Astrocyte (in vitro differentiated cells and primary cell): ENCODE measurements at regions not wholly inside any gene's neighbourhood (a gene's known extent, or its start where the extent isn't known, plus 50 kb on each side); places are given as distances from the start of the nearest gene placed in this dataset.

Experiments used
- EZH2 ChIP-seq: IDR thresholded peaks from 2 replicates; pipeline ENCODE4 v1.6.1; 2012; ENCODE audit warnings: mild to moderate bottlenecking, low read length, inconsistent platforms; ENCODE audit not compliant: insufficient read depth
- TF ChIP-seq, protein P1 (sequence below): IDR thresholded peaks from 2 replicates; pipeline ENCODE4 v1.5.1; 2011; ENCODE audit warnings: low read depth, mild to moderate bottlenecking, inconsistent platforms, low read length, moderate library complexity; ENCODE audit not compliant: insufficient read depth

- TF ChIP-seq, protein P1, sequence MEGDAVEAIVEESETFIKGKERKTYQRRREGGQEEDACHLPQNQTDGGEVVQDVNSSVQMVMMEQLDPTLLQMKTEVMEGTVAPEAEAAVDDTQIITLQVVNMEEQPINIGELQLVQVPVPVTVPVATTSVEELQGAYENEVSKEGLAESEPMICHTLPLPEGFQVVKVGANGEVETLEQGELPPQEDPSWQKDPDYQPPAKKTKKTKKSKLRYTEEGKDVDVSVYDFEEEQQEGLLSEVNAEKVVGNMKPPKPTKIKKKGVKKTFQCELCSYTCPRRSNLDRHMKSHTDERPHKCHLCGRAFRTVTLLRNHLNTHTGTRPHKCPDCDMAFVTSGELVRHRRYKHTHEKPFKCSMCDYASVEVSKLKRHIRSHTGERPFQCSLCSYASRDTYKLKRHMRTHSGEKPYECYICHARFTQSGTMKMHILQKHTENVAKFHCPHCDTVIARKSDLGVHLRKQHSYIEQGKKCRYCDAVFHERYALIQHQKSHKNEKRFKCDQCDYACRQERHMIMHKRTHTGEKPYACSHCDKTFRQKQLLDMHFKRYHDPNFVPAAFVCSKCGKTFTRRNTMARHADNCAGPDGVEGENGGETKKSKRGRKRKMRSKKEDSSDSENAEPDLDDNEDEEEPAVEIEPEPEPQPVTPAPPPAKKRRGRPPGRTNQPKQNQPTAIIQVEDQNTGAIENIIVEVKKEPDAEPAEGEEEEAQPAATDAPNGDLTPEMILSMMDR, result no peak
- TF ChIP-seq EZH2, result no peak
Measured at GRCh38 chr6:4707011-4707410, 69.2 kb upstream of the CDYL start.
